Stimulated activated CD4-positive, alpha-beta T cell treated with anti-CD3 and anti-CD28 coated beads, TNF-alpha, amount 100 ng/mL, for 48 hours (primary cell): ENCODE measurements at regions not wholly inside any gene's neighbourhood (a gene's known extent, or its start where the extent isn't known, plus 50 kb on each side); places are given as distances from the start of the nearest gene placed in this dataset.
"Not testable (repeated sequence)": the region's sequence is repeated elsewhere in the genome, so short reads cannot be mapped to it uniquely, and the experiment has no call there.

Source experiments
- DNase-seq, 3 donors: peaks; one replicate each; pipeline ENCODE4 v3.0.0-alpha.2; 2020; ENCODE audit warnings: low read depth in 3 of 3

DNA sequence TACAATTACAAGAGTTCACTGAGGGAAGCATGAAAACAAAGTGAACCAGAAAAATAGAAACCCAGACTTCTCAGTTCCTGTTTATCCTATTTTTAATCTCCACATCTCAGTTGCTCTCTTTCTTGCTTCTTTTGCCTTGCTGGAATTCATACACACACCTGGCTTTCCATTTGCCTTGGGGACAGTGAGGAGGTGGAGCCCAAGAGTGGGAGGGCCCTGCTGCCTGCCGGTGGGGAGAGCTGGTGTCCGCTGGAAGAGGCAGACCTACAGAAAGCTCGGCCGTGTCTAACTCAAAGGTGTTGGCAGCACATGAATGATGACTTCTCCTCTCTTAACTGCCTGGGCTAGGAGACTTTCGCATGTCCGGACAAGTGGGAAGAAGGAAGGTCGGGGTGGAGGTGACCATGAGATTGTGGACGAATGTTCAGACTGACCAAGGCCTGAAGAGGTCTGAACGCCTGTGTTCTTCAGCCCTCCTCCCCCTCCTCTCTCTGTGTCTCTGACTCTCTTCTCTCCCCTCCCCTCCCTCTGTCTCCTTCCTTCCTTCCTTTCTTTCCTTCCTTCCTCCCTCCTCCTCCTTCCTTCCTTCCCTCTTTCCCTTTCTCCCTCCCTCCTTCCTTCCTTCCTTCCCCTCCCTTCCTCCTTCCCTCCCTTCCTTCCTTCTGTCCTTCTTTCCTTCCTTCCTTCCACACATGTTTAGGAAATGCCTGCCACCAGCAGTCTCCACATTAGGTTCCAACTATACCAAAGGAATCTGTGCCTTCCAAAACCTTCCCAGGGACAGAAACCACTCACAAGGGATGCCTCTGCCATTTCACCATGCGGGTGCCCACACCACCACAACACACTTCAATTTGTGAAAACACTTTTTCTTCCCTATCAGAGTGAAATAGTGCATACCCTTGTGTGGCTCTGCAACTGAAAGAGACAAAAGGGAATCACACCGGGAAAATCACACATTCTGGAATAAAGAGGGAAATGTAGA is 157.3 kb upstream of the RUNX1 start:
- no peak for DNase-seq

- peak in 1 of 3 donors; percentile 20 for DNase-seq
These were observed 155.9 kb upstream of the RUNX1 start for GRCh38 chr21:35204850-35205541.

- DNase-seq = no peak
These were observed 155.0 kb upstream of the RUNX1 start for GRCh38 chr21:35204125-35204524.

DNA sequence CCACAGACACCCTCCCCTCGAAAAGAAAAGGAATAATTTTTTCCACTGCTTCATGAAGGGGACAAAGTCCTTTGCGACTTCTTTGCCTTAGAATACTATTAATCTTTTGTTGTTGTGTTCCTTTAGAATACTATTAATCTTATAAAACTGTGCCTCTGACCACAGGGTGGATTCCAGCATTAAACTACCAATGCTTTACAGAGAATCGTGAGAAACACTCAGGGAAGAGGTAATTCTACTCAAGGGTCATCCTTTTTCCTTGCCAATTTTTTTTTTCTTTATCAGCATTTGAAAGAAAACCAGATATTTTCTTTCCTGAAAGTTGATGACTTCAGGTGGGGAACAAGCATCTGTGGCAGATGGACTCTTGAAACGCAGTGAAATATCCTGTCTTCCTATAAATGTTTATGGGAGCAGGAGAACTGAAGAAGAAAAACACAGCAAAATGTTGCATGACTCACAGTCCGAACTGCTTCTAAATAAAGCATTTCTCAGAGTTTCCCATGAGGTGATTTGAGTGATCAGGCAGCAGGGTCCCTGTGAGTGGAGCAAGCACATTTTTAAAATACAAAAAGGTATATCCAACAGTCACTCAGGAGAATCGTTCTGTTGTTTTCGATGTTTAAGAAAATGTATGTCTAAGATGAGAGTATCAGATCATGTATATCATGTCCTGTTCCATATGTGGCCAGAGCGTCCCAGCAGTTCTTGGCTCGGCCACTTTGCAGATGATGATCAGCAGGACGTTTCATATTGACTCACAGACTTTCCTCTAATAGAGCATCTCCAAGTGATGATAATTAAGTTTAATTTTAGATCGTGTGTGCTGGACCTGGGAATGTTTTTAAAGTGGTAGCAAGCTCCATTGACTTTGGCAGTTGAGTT is 154.2 kb upstream of the RUNX1 start:
- no peak for DNase-seq

- DNase-seq = no peak
These were observed 153.3 kb upstream of the RUNX1 start for GRCh38 chr21:35202431-35202830.

GRCh38 chr21:35201799-35202198 is 152.7 kb upstream of the RUNX1 start:
- DNase-seq = no peak

- DNase-seq = no peak
These were observed 152.2 kb upstream of the RUNX1 start for GRCh38 chr21:35201288-35201687.

- no peak for DNase-seq
These were observed 150.6 kb upstream of the RUNX1 start for GRCh38 chr21:35199733-35200015.

DNA sequence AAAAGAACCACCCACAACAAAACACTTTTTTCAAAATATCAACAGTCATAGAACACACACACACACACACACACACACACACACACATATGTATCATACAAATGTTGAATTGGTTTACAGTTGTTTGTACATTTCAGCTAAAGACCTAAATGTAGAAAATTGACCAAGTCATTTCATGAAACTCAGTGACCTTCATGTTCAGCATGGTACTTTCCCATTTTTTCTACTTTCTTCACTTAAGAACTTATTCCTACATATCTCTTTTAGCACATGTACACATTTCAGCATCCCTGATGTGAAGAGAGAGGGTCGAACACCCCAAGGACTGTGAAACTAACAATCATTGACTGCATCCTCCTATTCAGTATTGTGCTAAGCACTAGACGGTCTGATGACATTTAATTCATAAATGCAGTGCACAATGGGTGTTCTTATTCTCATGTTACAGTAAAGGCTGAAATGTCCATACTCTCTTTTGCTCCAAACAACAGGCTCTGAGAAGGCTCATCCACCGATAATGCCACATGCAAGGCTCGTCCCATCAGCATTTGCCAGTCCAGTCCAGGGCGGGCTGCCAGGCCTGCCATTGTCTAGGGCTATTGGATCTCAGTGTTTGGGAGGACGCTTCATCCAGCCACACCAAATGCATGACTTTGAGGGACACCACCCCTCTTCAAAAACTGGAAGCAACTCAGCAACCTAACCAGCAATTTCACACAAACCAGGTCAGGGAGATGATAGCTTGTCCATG is 150.1 kb upstream of the RUNX1 start:
- DNase-seq = no peak

DNA sequence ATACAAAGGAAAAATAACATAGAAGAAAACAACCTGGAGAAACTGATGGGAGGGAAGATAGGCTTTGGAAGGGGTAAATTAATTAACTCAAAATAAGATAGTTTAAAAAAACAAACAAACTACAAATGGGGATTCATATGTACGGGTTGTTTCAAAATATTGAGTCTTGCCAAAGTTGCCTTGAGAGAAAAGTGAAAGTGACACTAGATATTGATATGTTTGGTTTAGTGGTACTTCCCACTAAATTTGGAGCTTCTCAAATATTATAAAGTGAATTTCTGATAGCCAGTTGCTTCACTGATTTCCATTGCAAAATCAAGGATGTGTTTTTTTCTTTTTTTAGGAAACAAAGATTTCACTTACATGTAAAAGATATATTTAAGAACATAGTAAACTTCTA is 149.5 kb upstream of the RUNX1 start:
- no peak for DNase-seq

DNA sequence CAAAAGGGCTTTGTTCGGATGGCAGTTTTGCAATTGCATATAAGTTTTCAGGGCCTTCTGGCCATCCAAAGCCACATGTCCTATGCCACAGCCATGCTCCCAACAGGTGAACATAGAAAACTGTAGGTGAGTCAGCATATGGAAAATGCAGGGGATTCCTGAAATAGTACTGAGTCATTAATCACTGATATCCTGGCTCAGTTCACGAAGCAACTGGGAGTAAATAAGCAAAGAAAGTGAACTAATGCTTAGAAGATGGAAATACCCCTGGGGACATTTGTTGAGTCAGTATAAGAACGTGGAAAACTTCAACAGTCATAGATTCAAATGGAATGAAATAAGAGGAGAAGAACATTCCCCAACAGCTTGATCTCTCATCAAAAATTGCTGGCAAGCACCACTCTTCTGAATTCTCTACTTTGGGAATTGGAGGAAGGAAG is 148.9 kb upstream of the RUNX1 start:
- no peak for DNase-seq

- DNase-seq = no peak
These were observed 148.1 kb upstream of the RUNX1 start for GRCh38 chr21:35197191-35197590.

- no peak for DNase-seq
These were observed 147.0 kb upstream of the RUNX1 start for GRCh38 chr21:35196128-35196527.

- DNase-seq = no peak
These were observed 146.1 kb upstream of the RUNX1 start for GRCh38 chr21:35195232-35195631.

- no peak for DNase-seq
These were observed 142.7 kb upstream of the RUNX1 start for GRCh38 chr21:35191754-35192153.

- no peak for DNase-seq
These were observed 142.0 kb upstream of the RUNX1 start for GRCh38 chr21:35191128-35191527.

- no peak for DNase-seq
These were observed 141.1 kb upstream of the RUNX1 start for GRCh38 chr21:35190201-35190701.

DNA sequence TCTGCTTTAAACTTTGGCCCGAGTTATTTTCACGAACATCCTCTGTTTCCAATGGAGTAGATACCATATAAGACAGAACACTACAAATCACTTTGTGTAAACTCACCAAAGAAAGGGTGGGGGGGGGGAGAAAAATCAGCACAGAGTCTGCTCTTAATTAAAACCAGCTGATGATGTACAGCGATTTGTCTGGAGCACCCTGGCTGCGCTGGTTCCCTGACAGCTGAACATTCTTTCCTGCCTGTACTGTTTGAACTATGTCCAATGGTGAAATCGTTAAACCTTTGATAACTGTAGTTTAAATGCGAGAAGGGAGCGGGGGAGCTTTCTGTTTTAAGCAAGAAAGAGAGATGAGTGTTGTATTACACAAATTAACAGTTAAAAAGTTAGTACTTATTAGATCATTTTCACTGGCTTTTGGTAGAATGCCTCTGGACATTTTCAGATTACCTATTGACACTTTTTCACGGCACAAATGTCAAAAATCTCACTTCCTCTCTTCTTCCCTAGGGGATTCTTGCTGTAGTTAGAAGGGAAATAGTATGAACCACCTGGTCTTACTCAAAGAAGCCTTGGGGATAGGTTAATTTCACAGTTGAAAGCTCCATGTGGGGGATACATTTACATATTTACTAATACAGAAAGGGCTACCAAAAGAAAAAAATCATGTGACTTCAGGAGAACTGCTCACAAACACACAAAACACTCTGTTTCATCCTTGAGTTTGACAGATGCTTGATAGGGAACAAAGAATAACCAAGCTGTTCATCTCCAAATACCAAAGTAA is 140.2 kb upstream of the RUNX1 start:
- DNase-seq = no peak

DNA sequence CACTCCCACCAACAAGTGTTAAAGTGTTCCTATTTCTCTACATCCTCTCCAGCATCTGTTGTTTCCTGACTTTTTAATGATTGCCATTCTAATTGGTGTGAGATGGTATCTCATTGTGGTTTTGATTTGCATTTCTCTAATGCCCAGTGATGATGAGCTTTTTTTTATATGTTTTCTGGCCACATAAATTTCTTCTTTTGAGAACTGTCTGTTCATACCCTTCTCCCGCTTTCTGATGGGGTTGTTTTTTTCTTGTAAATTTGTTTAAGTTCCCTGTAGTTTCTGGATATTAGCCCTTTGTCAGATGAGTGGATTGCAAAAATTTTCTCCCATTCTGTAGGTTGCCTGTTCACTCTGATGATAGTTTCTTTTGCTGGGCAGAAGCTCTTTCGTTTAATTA is 134.3 kb upstream of the RUNX1 start:
- not testable (repeated sequence) for DNase-seq

DNA sequence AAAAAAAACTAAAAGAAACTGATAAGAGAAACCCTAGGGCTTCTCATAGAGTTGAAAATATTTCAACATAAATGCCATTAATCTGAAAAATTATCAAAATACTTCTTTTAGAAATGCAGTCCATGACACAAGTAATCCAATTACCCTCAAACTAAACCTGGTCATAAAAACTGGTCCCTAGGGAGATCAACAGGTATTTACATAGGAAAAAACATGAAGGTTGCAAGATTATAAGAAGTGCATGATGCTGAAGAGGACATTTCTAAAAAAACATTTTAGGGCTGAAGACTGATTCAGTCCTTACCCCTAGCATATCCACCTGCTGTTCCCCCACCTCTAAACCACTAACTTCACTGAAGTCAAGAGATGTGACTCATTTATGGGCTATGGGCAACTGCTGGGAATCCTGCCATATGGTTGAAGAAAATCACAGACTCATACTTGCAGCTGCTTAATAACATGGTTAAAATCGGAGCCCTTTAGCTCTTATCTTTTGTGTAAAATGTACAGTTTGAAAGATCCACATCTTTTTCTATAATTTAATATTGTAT is 131.0 kb upstream of the RUNX1 start:
- DNase-seq = no peak
